CMK (cell line): ENCODE measurements at regions not wholly inside any gene's neighbourhood (a gene's known extent, or its start where the extent isn't known, plus 50 kb on each side); places are given as distances from the start of the nearest gene placed in this dataset.

Source experiments
- DNase-seq: peaks from one replicate; pipeline ENCODE4 v3.0.0-alpha.2; 2010; ENCODE audit warnings: low read depth

- no peak for DNase-seq
Measured at GRCh38 chr4:43781125-43781524, 667.5 kb downstream of the KCTD8 start.

- no peak for DNase-seq
Measured at GRCh38 chr4:43782391-43782790, 666.2 kb downstream of the KCTD8 start.

- no peak for DNase-seq
Measured at GRCh38 chr4:43816116-43816515, 632.5 kb downstream of the KCTD8 start.

GRCh38 chr4:43822621-43823020 is 626.0 kb downstream of the KCTD8 start:
- DNase-seq = no peak

- no peak for DNase-seq
Measured at GRCh38 chr4:43835869-43836268, 612.7 kb downstream of the KCTD8 start.

GRCh38 chr4:43837171-43837570 is 611.4 kb downstream of the KCTD8 start:
- DNase-seq = no peak

GRCh38 chr4:43837604-43838003 is 611.0 kb downstream of the KCTD8 start:
- DNase-seq = no peak

GRCh38 chr4:43842594-43842993 is 606.0 kb downstream of the KCTD8 start:
- no peak for DNase-seq

GRCh38 chr4:43843501-43843900 is 605.1 kb downstream of the KCTD8 start:
- DNase-seq = no peak

- no peak for DNase-seq
Measured at GRCh38 chr4:43846111-43846587, 602.5 kb downstream of the KCTD8 start.

- no peak for DNase-seq
Measured at GRCh38 chr4:43853565-43854264, 594.9 kb downstream of the KCTD8 start.

- no peak for DNase-seq
Measured at GRCh38 chr4:43855283-43855682, 593.3 kb downstream of the KCTD8 start.

- DNase-seq = no peak
Measured at GRCh38 chr4:43864616-43865146, 583.9 kb downstream of the KCTD8 start.

GRCh38 chr4:43867908-43868307 is 580.7 kb downstream of the KCTD8 start:
- no peak for DNase-seq

GRCh38 chr4:43875655-43876054 is 573.0 kb downstream of the KCTD8 start:
- no peak for DNase-seq

GRCh38 chr4:43882470-43882869 is 566.1 kb downstream of the KCTD8 start:
- no peak for DNase-seq

GRCh38 chr4:43886196-43886595 is 562.4 kb downstream of the KCTD8 start:
- no peak for DNase-seq

GRCh38 chr4:43898836-43899235 is 549.8 kb downstream of the KCTD8 start:
- no peak for DNase-seq

- DNase-seq = no peak
Measured at GRCh38 chr4:43903456-43903855, 545.2 kb downstream of the KCTD8 start.

GRCh38 chr4:43918377-43918776 is 530.2 kb downstream of the KCTD8 start:
- no peak for DNase-seq

- no peak for DNase-seq
Measured at GRCh38 chr4:43932448-43932847, 516.2 kb downstream of the KCTD8 start.

- DNase-seq = no peak
Measured at GRCh38 chr4:43943998-43944397, 504.6 kb downstream of the KCTD8 start.

GRCh38 chr4:43959976-43960375 is 488.6 kb downstream of the KCTD8 start:
- peak; percentile 9 for DNase-seq

GRCh38 chr4:43968011-43968410 is 480.6 kb downstream of the KCTD8 start:
- DNase-seq = no peak
